DND-41 (cell line): ENCODE measurements at regions not wholly inside any gene's neighbourhood (a gene's known extent, or its start where the extent isn't known, plus 50 kb on each side); places are given as distances from the start of the nearest gene placed in this dataset.

Experiments
- CTCF ChIP-seq: IDR thresholded peaks from 2 replicates; pipeline ENCODE4 v1.5.1; 2012; ENCODE audit warnings: borderline replicate concordance, low read length, moderate library complexity, mild to moderate bottlenecking; ENCODE audit not compliant: poor library complexity, severe bottlenecking; ENCODE audit errors: extremely low read depth
- EZH2 ChIP-seq: IDR thresholded peaks from 3 replicates; pipeline ENCODE4 v1.6.1; 2012; ENCODE audit warnings: borderline replicate concordance, low read depth, mild to moderate bottlenecking, moderate library complexity, low read length, inconsistent platforms; ENCODE audit not compliant: severe bottlenecking

- no peak for TF ChIP-seq CTCF
- TF ChIP-seq EZH2: no peak
These were observed 239.5 kb upstream of the PCDH9 start for GRCh38 chr13:67469623-67470022.
